ENCODE measurements at regions not wholly inside any gene's neighbourhood (a gene's known extent, or its start where the extent isn't known, plus 50 kb on each side); places are given as distances from the start of the nearest gene placed in this dataset.

DNA sequence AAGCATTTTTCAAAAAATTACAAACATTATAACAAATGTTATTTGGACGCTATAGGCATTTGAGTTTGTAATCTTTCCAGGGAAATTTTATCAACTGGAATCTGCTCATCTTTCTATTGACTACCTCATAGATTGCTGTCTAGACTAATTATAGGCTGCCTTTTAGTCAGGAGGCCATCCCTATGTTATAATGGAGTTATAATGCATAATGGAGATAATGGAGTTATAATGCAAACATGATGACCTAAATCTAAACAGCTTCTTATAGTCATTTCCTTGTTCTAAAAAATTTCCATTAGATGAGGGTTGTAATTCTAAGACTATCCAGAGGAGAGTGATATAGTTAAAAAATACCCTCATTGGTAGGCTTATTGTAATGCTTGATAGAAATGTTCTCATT lies 226.4 kb downstream of the SI start:
- TF ChIP-seq, protein P1, sequence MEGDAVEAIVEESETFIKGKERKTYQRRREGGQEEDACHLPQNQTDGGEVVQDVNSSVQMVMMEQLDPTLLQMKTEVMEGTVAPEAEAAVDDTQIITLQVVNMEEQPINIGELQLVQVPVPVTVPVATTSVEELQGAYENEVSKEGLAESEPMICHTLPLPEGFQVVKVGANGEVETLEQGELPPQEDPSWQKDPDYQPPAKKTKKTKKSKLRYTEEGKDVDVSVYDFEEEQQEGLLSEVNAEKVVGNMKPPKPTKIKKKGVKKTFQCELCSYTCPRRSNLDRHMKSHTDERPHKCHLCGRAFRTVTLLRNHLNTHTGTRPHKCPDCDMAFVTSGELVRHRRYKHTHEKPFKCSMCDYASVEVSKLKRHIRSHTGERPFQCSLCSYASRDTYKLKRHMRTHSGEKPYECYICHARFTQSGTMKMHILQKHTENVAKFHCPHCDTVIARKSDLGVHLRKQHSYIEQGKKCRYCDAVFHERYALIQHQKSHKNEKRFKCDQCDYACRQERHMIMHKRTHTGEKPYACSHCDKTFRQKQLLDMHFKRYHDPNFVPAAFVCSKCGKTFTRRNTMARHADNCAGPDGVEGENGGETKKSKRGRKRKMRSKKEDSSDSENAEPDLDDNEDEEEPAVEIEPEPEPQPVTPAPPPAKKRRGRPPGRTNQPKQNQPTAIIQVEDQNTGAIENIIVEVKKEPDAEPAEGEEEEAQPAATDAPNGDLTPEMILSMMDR (IDR thresholded peaks at IDR 0.05; ENCODE audit: extremely low read depth in 1 of 2, insufficient read depth in 1 of 2, low read depth in 1 of 2, low read length in 2 of 2) = no peak
- no peak for TF ChIP-seq EZH2 (IDR thresholded peaks at IDR 0.05; ENCODE audit: borderline replicate concordance, low read depth, low read length, severe bottlenecking)
- no peak for TF ChIP-seq FOS (IDR thresholded peaks at IDR 0.05; ENCODE audit: borderline replicate concordance, insufficient read depth, low read length)
- no peak for TF ChIP-seq POLR2AphosphoS5 (IDR thresholded peaks at IDR 0.05; ENCODE audit: insufficient read depth, low read depth, low read length)
- no peak for TF ChIP-seq POLR2A (IDR thresholded peaks at IDR 0.05; ENCODE audit: low read depth, low read length)
- TF ChIP-seq, protein P2, sequence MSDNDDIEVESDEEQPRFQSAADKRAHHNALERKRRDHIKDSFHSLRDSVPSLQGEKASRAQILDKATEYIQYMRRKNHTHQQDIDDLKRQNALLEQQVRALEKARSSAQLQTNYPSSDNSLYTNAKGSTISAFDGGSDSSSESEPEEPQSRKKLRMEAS (IDR thresholded peaks at IDR 0.05; ENCODE audit: insufficient read depth, insufficient read length) = no peak
- TF ChIP-seq GATA2 (IDR thresholded peaks at IDR 0.05; ENCODE audit: insufficient read depth, insufficient read length, low read depth, low read length) = no peak

All from endothelial cell of umbilical vein (primary cell).